Urinary bladder (tissue), 3 donors: ENCODE measurements at regions not wholly inside any gene's neighbourhood (a gene's known extent, or its start where the extent isn't known, plus 50 kb on each side); places are given as distances from the start of the nearest gene placed in this dataset.
"Not testable (repeated sequence)": the region's sequence is repeated elsewhere in the genome, so short reads cannot be mapped to it uniquely, and the experiment has no call there.

Experiments used
- DNase-seq: peaks from one replicate; pipeline ENCODE4 v3.0.0-alpha.2; 2015; ENCODE audit errors: extremely low spot score
- H3K27ac ChIP-seq: one replicate; pipeline ENCODE4 v1.5.1; 2013; ENCODE audit warnings: low read depth, mild to moderate bottlenecking, moderate library complexity
- H3K36me3 ChIP-seq: one replicate; pipeline ENCODE4 v1.6.1; 2013; ENCODE audit warnings: mild to moderate bottlenecking, moderate library complexity; ENCODE audit not compliant: insufficient read depth
- H3K4me1 ChIP-seq: one replicate; pipeline ENCODE4 v1.6.1; 2013; ENCODE audit warnings: mild to moderate bottlenecking, moderate library complexity; ENCODE audit not compliant: insufficient read depth
- H3K4me3 ChIP-seq: one replicate; pipeline ENCODE4 v1.5.1; 2013; ENCODE audit warnings: low read depth, low read length
- WGBS: extraction: QIAGEN DNeasy Blood & Tissue Kit; methylation state at CpG from one replicate; pipeline ENCODE4 v1.1.7; 2013; 5-methylcytosine and 5-hydroxymethylcytosine counted together
- donor health status: healthy with polysubstance abuse.
- donor health status: healthy.

DNA sequence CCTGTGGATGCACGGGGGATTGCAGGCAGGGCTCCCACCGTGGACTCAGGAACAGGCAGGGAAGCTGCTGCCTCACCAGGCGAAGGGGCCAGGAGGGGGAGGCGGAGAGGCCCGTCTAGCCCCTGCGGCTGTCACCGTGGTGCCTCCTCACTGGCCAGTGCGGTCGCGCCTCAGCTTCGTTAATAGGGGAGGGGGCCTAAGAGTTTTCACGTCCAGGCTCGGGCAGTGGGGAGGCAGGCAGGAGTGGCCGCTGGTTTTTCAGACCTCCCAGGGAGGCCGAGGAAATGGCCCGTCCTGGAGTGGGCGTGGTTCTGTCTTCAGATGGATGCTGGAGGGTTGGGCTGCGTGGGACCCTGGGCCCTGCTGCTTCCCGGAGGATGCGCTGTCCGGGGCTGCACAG, 91.1 kb upstream of the B3GAT1 start:
- Histone ChIP-seq H3K4me1 (no peaks in the 10 kb centered on the region), H3K27ac (no peak overlapping the region), H3K4me3 (no peak overlapping the region), H3K36me3 (no peaks in the 10 kb centered on the region)
- 32% methylated on average over 21 of the region's 21 CpGs for WGBS
- DNase-seq, result no peak

- Histone ChIP-seq H3K4me1 (no peaks in the 10 kb centered on the region), H3K27ac (no peak overlapping the region), H3K36me3 (no peaks in the 10 kb centered on the region), H3K4me3 (no peak overlapping the region)
- 78% methylated on average over 5 of the region's 5 CpGs for WGBS
- no peak for DNase-seq
These were observed 90.1 kb upstream of the B3GAT1 start for GRCh38 chr11:134502153-134502550.

DNA sequence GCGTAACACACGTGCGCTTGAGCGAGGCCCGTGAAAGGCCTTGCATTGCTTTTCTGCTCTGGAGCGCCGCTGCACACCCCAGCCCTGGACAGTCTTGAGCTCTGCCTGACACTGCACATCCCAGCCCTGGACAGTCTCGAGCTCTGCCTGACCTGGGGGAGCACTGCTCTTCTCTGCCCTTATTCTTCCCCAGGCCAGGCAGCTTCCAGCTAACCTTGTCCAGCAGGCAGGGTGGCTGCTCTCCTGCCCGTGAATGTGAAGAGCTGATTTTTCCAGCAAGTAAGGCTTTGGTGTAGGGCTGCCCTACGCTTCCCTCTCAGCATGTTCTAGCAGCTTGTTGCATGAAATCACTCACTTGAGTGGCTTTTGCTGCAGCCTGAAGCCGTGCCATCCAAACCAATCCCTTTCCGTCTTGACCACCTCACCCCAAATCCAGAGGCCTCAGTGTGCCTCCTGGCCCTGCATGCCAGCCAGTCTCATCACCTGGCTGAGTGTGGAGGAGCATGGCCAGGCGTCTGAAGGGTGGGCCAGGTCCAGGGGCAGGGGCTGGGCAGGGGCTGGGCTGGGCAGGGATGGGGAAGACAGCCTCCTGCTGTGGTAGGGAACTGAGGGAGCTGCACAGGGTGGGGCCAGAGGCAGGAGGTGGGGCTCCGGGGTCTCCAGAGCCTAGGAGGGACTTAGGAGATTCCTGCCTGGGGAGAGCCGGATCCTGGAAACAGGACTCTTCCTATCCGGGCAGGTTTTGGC, 89.5 kb upstream of the B3GAT1 start:
- Histone ChIP-seq H3K27ac (no peak overlapping the region), H3K36me3 (no peaks in the 10 kb centered on the region), H3K4me1 (no peaks in the 10 kb centered on the region), H3K4me3 (no peak overlapping the region)
- 76% methylated on average over 16 of the region's 16 CpGs for WGBS
- DNase-seq, result no peak

- WGBS, result 81% methylated on average over 8 of the region's 8 CpGs
- H3K4me3 ChIP-seq, result no peak overlapping the region
- no peaks in the 10 kb centered on the region for H3K36me3 ChIP-seq
- no peak overlapping the region for H3K27ac ChIP-seq
- H3K4me1 ChIP-seq, result no peaks in the 10 kb centered on the region
- no peak for DNase-seq
These were observed 88.6 kb upstream of the B3GAT1 start for GRCh38 chr11:134500621-134501020.

GRCh38 chr11:134499990-134500389, 87.9 kb upstream of the B3GAT1 start:
- WGBS, result 88% methylated on average over 8 of the region's 8 CpGs
- Histone ChIP-seq H3K4me3 (no peak overlapping the region), H3K4me1 (no peaks in the 10 kb centered on the region), H3K27ac (no peak overlapping the region), H3K36me3 (no peaks in the 10 kb centered on the region)
- DNase-seq, result no peak

DNA sequence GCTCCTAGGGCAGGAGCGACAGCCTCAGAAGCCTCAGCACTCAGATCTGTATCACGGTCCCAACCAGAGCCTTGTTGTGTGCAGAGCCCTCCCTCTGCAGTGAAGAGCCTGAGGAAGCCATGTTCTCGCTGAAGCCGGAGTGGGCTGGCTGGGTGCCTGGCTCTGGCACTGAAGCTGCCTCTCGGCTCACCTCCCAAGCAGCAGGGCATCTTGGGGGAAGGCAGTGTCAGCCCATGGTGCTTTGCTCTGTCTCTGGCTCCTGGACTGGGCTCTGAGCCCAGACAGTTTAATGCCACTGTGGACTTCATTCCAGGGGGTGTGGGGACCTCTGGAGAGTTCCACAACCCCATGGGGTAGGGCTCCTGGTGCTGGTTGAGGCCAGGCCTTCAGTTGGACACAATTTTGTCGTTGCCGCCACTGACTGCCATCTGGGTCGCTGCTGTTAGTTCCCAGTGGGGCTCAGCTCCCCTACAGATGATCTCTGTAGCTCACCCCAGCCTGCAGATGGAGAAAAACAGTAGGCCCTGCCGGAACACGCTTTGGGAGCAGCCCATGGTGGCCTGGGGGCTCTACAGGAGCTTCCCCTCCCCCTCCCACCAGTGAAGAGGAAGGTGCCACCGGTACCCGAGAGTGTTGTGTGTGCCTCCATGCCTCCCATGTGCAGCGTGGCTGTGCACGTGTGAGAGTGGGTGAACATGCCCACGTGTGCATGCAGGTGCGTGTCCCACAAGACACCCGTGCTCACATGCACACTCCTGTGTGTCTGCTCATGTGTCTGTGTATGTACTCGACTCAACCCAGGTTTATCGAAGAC, 86.5 kb upstream of the B3GAT1 start:
- H3K36me3 ChIP-seq, result no peaks in the 10 kb centered on the region
- H3K4me3 ChIP-seq, result no peak overlapping the region
- no peak overlapping the region for H3K27ac ChIP-seq
- no peak for DNase-seq
- H3K4me1 ChIP-seq, result no peaks in the 10 kb centered on the region
- WGBS, result 82% methylated on average over 19 of the region's 19 CpGs

DNA sequence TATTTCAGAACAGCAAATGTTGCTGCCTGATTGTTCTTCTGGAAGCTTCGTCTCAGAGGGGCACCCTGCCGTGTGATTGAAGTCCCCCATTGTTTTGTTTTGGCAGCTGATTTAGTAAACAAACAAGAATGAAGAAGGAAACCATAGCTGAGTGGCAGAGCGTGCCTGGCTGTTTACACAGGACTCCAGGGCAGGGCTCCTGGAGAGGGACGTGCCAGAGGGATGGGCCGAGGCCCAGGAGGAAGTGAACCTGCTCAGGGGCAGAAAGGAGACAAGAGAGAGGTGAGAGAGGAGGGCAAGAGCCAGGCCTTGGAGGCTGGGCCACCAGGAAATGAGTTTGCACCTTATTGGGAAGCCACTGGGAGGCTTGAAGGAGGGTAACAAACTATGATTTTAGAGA, 85.5 kb upstream of the B3GAT1 start:
- Histone ChIP-seq H3K4me1 (no peaks in the 10 kb centered on the region), H3K4me3 (no peak overlapping the region), H3K36me3 (no peaks in the 10 kb centered on the region), H3K27ac (no peak overlapping the region)
- DNase-seq, result no peak
- 25% methylated on average over 5 of the region's 5 CpGs for WGBS

DNA sequence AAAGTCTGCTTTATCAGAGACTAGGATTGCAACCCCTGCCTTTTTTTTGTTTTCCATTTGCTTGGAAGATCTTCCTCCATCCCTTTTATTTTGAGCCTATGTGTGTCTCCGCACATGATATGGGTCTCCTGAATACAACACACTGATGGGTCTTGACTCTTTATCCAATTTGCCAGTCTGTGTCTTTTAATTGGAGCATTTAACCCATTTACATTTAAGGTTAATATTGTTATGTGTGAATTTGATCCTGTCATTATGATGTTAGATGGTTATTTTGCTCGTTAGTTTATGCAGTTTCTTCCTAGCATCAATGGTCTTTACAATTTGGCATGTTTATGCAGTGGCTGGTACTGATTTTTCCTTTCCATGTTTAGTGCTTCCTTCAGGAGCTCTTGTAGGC, 84.0 kb upstream of the B3GAT1 start:
- WGBS, result 74% methylated on average over 2 of the region's 2 CpGs
- not testable (repeated sequence) for H3K36me3 ChIP-seq, H3K27ac ChIP-seq, DNase-seq, H3K4me1 ChIP-seq, H3K4me3 ChIP-seq

- not testable (repeated sequence) for H3K27ac ChIP-seq, H3K36me3 ChIP-seq, H3K4me3 ChIP-seq, H3K4me1 ChIP-seq, DNase-seq
- 83% methylated on average over 2 of the region's 2 CpGs for WGBS
These were observed 82.4 kb upstream of the B3GAT1 start for GRCh38 chr11:134494395-134494794.

- WGBS, result 82% methylated on average over 2 of the region's 2 CpGs
These were observed 80.4 kb upstream of the B3GAT1 start for GRCh38 chr11:134492411-134492810.

DNA sequence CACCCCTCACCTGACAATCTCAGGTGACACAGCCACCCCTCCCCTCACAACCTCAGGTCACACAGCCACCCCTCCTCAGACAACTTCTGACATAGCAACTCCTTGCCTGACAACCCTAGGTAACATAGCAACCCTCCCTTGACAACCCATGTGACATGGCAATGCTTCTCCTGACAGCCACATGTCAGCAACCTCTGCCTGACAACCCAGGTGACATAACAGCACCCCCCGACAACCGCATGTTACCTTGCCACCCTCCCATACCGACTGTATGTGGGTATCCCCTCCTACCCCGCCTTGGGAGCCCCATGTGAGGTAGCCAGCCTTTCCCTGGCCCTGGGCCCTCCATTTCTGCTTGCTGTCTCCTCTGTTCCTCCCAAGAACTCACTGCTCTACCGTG, 77.7 kb upstream of the B3GAT1 start:
- H3K36me3 ChIP-seq, result no peaks in the 10 kb centered on the region
- H3K27ac ChIP-seq, result no peak overlapping the region
- no peak overlapping the region for H3K4me3 ChIP-seq
- 65% methylated on average over 5 of the region's 5 CpGs for WGBS
- no peaks in the 10 kb centered on the region for H3K4me1 ChIP-seq
- no peak for DNase-seq

More at GRCh38 chr11:134492411-134492810, 80.4 kb upstream of the B3GAT1 start:
- H3K27ac ChIP-seq, H3K4me1 ChIP-seq, H3K4me3 ChIP-seq, H3K36me3 ChIP-seq, DNase-seq: not testable (repeated sequence)

DNA sequence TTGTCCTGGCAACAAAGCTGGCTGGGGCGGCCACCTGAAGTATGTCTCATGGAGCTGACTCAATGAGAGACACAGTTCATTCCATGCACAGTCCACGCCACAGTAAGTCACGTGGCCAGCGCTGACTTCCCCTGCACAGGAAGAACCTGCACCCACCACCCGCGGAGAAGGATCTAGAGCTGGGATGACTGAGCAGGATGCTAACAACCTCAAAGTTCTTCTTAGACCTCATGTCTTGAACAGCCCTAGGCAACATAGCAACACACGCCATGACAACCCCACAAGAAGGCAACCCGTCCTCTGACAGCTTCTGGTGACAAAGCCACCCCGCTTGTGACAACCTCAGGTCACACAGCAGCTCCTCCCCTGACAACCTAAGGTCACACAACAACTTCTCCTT, 76.9 kb upstream of the B3GAT1 start:
- no peak overlapping the region for H3K27ac ChIP-seq
- no peaks in the 10 kb centered on the region for H3K36me3 ChIP-seq
- no peak overlapping the region for H3K4me3 ChIP-seq
- 82% methylated on average over 9 of the region's 9 CpGs for WGBS
- DNase-seq, result no peak
- H3K4me1 ChIP-seq, result no peaks in the 10 kb centered on the region

- 73% methylated on average over 4 of the region's 4 CpGs for WGBS
- Histone ChIP-seq H3K4me3 (no peak overlapping the region), H3K27ac (no peak overlapping the region), H3K36me3 (no peaks in the 10 kb centered on the region), H3K4me1 (no peaks in the 10 kb centered on the region)
- no peak for DNase-seq
These were observed 76.5 kb upstream of the B3GAT1 start for GRCh38 chr11:134488512-134488911.

DNA sequence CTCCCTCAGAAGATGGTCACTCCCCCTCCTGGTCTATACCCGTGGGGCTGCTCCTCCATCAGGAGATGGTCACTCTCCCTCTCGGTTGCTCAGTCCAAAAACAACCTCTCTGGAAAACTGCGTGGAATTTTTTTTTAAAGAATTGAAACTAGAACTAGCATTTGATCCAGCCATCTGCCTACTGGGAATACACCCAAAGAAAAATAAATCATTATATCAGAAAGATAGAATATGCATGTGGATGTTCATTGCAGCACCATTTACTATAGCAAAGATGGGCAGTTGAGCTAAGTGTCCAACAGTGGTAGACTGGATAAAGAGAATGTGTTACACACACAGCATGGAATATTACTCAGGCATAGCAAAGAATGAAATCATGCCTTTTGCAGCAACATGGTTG, 75.7 kb upstream of the B3GAT1 start:
- no peak for DNase-seq
- H3K4me3 ChIP-seq, result no peak overlapping the region
- no peaks in the 10 kb centered on the region for H3K4me1 ChIP-seq
- H3K36me3 ChIP-seq, result no peaks in the 10 kb centered on the region
- WGBS, result 58% methylated on average over 3 of the region's 3 CpGs
- H3K27ac ChIP-seq, result no peak overlapping the region
